HEK293T (cell line): ENCODE measurements at regions not wholly inside any gene's neighbourhood (a gene's known extent, or its start where the extent isn't known, plus 50 kb on each side); places are given as distances from the start of the nearest gene placed in this dataset.

Experiments
- ELF4 ChIP-seq: fragments of 450-650 bp; IDR thresholded peaks from 2 replicates; pipeline ENCODE4 v1.6.1; 2017; ENCODE audit warnings: antibody characterized with exemption
- FOXK2 ChIP-seq: fragments of 450-650 bp; IDR thresholded peaks from 2 replicates; pipeline ENCODE4 v1.6.1; 2016; ENCODE audit warnings: mild to moderate bottlenecking
- HDGF ChIP-seq: fragments of 450-650 bp; IDR thresholded peaks from 2 replicates; pipeline ENCODE4 v1.6.1; 2017; ENCODE audit warnings: antibody characterized with exemption, borderline replicate concordance
- LEF1 ChIP-seq: fragments of 450-650 bp; IDR thresholded peaks from 2 replicates; pipeline ENCODE4 v1.6.1; 2017; ENCODE audit warnings: mild to moderate bottlenecking, borderline replicate concordance

DNA sequence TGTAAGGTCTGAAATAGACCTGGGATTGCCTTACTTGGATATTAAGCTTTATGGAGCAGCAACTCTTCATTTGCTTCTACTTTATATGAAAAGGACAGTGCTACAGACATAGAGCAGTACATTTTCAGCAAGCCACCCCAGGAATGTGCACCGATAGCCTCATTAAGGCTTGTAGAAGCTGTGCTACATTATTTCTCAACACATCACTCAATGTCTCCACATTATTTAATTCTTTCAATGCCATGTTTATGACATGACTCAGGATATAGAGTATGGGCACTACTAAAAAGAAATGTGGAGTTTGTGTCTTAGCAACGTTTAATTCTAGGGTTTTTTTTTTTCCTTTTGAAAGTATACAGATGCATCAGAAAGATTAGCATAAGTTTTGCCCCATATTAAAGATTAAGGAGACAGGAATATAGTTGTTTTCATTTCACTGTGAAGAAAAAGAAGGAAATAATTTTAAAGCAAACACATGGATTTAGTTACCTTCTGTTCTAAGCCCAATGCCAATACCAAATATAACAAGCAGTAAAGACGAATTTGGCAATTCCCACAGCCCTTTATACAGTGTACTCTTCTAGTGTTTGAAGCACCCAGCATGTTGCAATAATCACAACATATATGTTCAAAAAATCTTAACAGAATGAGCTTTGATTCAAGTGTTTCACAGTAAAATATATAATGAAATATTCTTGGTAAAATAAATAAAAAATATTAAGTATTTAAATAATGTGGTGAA lies 2140.1 kb upstream of the AGA start:
- no peak for TF ChIP-seq FOXK2
- no peak for TF ChIP-seq LEF1
- no peak for TF ChIP-seq HDGF
- no peak for TF ChIP-seq ELF4
